ENCODE measurements at regions not wholly inside any gene's neighbourhood (a gene's known extent, or its start where the extent isn't known, plus 50 kb on each side); places are given as distances from the start of the nearest gene placed in this dataset.
"Not testable (repeated sequence)": the region's sequence is repeated elsewhere in the genome, so short reads cannot be mapped to it uniquely, and the experiment has no call there.

GRCh38 chr2:207216457-207216856, 50.7 kb upstream of the KLF7 start:
- no peak for DNase-seq

- DNase-seq, result no peak
These were observed 51.7 kb upstream of the KLF7 start for GRCh38 chr2:207217442-207217841.

- no peak for DNase-seq
These were observed 53.4 kb upstream of the KLF7 start for GRCh38 chr2:207219081-207219630.

- no peak for DNase-seq
These were observed 54.1 kb upstream of the KLF7 start for GRCh38 chr2:207219676-207220501.

GRCh38 chr2:207221731-207222130, 56.0 kb upstream of the KLF7 start:
- no peak for DNase-seq

GRCh38 chr2:207223051-207223450, 57.3 kb upstream of the KLF7 start:
- no peak for DNase-seq

- no peak for DNase-seq
These were observed 58.6 kb upstream of the KLF7 start for GRCh38 chr2:207224381-207224780.

- DNase-seq, result no peak
These were observed 59.2 kb upstream of the KLF7 start for GRCh38 chr2:207224791-207225482.

GRCh38 chr2:207225773-207226172, 60.0 kb upstream of the KLF7 start:
- DNase-seq, result no peak

- DNase-seq, result no peak
These were observed 60.5 kb upstream of the KLF7 start for GRCh38 chr2:207226243-207226642.

- DNase-seq, result no peak
These were observed 60.9 kb upstream of the KLF7 start for GRCh38 chr2:207226671-207227061.

GRCh38 chr2:207227062-207227748, 61.5 kb upstream of the KLF7 start:
- no peak for DNase-seq

GRCh38 chr2:207227749-207228145, 62.0 kb upstream of the KLF7 start:
- no peak for DNase-seq

- DNase-seq, result no peak
These were observed 62.7 kb upstream of the KLF7 start for GRCh38 chr2:207228402-207228801.

GRCh38 chr2:207229161-207229560, 63.4 kb upstream of the KLF7 start:
- no peak for DNase-seq

- no peak for DNase-seq
These were observed 64.7 kb upstream of the KLF7 start for GRCh38 chr2:207230261-207231105.

GRCh38 chr2:207231106-207231865, 65.5 kb upstream of the KLF7 start:
- no peak for DNase-seq

GRCh38 chr2:207231967-207232366, 66.2 kb upstream of the KLF7 start:
- no peak for DNase-seq

GRCh38 chr2:207233141-207233540, 67.4 kb upstream of the KLF7 start:
- DNase-seq, result not testable (repeated sequence)

- DNase-seq, result no peak
These were observed 68.0 kb upstream of the KLF7 start for GRCh38 chr2:207233731-207234130.

- DNase-seq, result no peak
These were observed 69.9 kb upstream of the KLF7 start for GRCh38 chr2:207235621-207236020.

Measured in NK-92 treated with Interleukin-12 subunit alpha and Interleukin-12 subunit beta, amount 100 ng/mL, for 24 hours (cell line).